B cell (primary cell): ENCODE measurements at regions not wholly inside any gene's neighbourhood (a gene's known extent, or its start where the extent isn't known, plus 50 kb on each side); places are given as distances from the start of the nearest gene placed in this dataset.

Experiments used
- CTCF ChIP-seq: fragments of 200-600 bp; IDR thresholded peaks from one replicate; pipeline ENCODE4 v1.8.0; 2022; ENCODE audit warnings: antibody characterized with exemption, mild to moderate bottlenecking
- EZH2 ChIP-seq: IDR thresholded peaks from 2 replicates; pipeline ENCODE4 v1.6.1; 2012; ENCODE audit warnings: borderline replicate concordance, low read depth, mild to moderate bottlenecking, moderate library complexity, low read length; ENCODE audit not compliant: insufficient read depth, poor library complexity, severe bottlenecking

GRCh38 chr7:68400783-68401182, 1197.5 kb upstream of the AUTS2 start:
- no peak for TF ChIP-seq CTCF
- no peak for TF ChIP-seq EZH2
